ENCODE measurements at regions not wholly inside any gene's neighbourhood (a gene's known extent, or its start where the extent isn't known, plus 50 kb on each side); places are given as distances from the start of the nearest gene placed in this dataset.

DNA sequence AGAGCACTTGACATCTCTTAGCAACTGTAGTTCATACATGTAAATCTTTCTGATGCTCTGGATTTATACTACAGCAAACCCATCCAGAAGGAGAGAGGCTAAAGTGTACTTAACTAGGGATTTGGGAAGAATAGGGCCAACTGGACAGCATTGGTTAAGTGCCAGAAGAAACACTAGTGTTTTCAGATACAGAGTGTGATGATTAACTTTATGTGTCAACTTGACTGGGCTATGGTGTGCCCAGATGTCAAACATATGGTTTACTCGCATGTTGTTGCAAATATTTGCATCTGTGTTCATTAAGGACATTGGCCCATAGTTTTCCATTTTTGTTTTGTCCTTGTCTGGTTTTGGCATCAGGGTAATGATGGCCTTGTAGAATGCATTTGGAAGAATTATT lies 384.7 kb upstream of the KCND2 start (continued):
- TF ChIP-seq, protein P1, sequence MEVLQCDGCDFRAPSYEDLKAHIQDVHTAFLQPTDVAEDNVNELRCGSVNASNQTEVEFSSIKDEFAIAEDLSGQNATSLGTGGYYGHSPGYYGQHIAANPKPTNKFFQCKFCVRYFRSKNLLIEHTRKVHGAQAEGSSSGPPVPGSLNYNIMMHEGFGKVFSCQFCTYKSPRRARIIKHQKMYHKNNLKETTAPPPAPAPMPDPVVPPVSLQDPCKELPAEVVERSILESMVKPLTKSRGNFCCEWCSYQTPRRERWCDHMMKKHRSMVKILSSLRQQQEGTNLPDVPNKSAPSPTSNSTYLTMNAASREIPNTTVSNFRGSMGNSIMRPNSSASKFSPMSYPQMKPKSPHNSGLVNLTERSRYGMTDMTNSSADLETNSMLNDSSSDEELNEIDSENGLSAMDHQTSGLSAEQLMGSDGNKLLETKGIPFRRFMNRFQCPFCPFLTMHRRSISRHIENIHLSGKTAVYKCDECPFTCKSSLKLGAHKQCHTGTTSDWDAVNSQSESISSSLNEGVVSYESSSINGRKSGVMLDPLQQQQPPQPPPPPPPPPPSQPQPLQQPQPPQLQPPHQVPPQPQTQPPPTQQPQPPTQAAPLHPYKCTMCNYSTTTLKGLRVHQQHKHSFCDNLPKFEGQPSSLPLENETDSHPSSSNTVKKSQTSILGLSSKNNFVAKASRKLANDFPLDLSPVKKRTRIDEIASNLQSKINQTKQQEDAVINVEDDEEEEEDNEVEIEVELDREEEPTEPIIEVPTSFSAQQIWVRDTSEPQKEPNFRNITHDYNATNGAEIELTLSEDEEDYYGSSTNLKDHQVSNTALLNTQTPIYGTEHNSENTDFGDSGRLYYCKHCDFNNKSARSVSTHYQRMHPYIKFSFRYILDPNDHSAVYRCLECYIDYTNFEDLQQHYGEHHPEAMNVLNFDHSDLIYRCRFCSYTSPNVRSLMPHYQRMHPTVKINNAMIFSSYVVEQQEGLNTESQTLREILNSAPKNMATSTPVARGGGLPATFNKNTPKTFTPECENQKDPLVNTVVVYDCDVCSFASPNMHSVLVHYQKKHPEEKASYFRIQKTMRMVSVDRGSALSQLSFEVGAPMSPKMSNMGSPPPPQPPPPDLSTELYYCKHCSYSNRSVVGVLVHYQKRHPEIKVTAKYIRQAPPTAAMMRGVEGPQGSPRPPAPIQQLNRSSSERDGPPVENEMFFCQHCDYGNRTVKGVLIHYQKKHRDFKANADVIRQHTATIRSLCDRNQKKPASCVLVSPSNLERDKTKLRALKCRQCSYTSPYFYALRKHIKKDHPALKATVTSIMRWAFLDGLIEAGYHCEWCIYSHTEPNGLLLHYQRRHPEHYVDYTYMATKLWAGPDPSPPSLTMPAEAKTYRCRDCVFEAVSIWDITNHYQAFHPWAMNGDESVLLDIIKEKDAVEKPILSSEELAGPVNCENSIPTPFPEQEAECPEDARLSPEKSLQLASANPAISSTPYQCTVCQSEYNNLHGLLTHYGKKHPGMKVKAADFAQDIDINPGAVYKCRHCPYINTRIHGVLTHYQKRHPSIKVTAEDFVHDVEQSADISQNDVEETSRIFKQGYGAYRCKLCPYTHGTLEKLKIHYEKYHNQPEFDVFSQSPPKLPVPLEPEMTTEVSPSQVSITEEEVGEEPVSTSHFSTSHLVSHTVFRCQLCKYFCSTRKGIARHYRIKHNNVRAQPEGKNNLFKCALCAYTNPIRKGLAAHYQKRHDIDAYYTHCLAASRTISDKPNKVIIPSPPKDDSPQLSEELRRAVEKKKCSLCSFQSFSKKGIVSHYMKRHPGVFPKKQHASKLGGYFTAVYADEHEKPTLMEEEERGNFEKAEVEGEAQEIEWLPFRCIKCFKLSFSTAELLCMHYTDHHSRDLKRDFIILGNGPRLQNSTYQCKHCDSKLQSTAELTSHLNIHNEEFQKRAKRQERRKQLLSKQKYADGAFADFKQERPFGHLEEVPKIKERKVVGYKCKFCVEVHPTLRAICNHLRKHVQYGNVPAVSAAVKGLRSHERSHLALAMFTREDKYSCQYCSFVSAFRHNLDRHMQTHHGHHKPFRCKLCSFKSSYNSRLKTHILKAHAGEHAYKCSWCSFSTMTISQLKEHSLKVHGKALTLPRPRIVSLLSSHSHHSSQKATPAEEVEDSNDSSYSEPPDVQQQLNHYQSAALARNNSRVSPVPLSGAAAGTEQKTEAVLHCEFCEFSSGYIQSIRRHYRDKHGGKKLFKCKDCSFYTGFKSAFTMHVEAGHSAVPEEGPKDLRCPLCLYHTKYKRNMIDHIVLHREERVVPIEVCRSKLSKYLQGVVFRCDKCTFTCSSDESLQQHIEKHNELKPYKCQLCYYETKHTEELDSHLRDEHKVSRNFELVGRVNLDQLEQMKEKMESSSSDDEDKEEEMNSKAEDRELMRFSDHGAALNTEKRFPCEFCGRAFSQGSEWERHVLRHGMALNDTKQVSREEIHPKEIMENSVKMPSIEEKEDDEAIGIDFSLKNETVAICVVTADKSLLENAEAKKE (CRISPR knock-in tag; IDR thresholded peaks at IDR 0.05) = no peak
- no peak for TF ChIP-seq ZNF114 (CRISPR knock-in tag; IDR thresholded peaks at IDR 0.05)
- no peak for TF ChIP-seq STAT1 (IDR thresholded peaks at IDR 0.05; ENCODE audit: unreplicated experiment)

DNA sequence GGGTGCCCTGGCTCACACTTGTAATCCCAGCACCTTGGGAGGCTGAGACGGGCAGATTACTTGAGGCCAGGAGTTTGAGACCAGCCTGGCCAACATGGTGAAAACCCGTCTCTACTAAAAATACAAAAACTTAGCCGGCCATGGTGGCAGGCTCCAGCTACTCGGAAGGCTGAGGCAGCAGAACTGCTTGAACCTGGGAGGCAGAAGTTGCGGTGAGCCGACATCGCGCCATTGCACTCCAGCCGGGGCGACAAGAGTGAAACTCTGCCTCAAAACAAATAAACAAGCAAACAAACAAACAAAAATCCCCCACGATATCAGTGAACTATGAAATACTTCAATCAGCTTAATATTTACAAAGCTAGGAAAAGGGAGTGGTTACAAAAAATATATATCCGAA lies 382.3 kb upstream of the KCND2 start:
- no peak overlapping the region for H3K4me2 ChIP-seq
- H3K9me2 ChIP-seq (ENCODE audit: insufficient read depth) = peaks cover 3% of the 10 kb centered on the region; the same call in 1 of the 2 replicates
- no peaks in the 10 kb centered on the region for H3K27me3 ChIP-seq (ENCODE audit: insufficient read depth)
- Mint-ChIP-seq H3K4me3 (no peak overlapping the region), H3K36me3 (ENCODE audit: low read depth) (no peaks in the 10 kb centered on the region), H3K27ac (no peak overlapping the region; the same call in 1 of the 2 replicates), H3K9me3 (no peaks in the 10 kb centered on the region), H3K27me3 (ENCODE audit: insufficient read depth, low read depth, poor library complexity) (no peaks in the 10 kb centered on the region), H3K4me1 (no peaks in the 10 kb centered on the region)
- ATAC-seq = no peak
- H3K4me1 ChIP-seq (ENCODE audit: insufficient read depth) = no peaks in the 10 kb centered on the region
- no peak overlapping the region for H3K27ac ChIP-seq (ENCODE audit: low read depth)
- no peak for DNase-seq (ENCODE audit: low spot score)
- H4K20me1 ChIP-seq (replicated peaks; ENCODE audit: insufficient read depth) = no peaks in the 10 kb centered on the region
- H2AFZ ChIP-seq = 0 out of 2 replicates have a peak overlapping the region, but pooled peaks have one; percentile 39
- H3K4me3 ChIP-seq = no peak overlapping the region
- H3K79me2 ChIP-seq (replicated peaks; ENCODE audit: insufficient read depth) = no peaks in the 10 kb centered on the region
- H3K36me3 ChIP-seq (ENCODE audit: insufficient read depth) = no peaks in the 10 kb centered on the region
- H3F3A ChIP-seq (replicated peaks; ENCODE audit: low read depth) = no peaks in the 10 kb centered on the region
- TF ChIP-seq STAT1 (IDR thresholded peaks at IDR 0.05; ENCODE audit: unreplicated experiment) (no peak), NANOG (IDR thresholded peaks at IDR 0.05; ENCODE audit: borderline replicate concordance) (no peak), POLR2AphosphoS5 (IDR thresholded peaks at IDR 0.05; ENCODE audit: low read depth) (no peak), ZNF331 (CRISPR knock-in tag; IDR thresholded peaks at IDR 0.05; ENCODE audit: low read depth) (no peak)
- TF ChIP-seq, protein P2, sequence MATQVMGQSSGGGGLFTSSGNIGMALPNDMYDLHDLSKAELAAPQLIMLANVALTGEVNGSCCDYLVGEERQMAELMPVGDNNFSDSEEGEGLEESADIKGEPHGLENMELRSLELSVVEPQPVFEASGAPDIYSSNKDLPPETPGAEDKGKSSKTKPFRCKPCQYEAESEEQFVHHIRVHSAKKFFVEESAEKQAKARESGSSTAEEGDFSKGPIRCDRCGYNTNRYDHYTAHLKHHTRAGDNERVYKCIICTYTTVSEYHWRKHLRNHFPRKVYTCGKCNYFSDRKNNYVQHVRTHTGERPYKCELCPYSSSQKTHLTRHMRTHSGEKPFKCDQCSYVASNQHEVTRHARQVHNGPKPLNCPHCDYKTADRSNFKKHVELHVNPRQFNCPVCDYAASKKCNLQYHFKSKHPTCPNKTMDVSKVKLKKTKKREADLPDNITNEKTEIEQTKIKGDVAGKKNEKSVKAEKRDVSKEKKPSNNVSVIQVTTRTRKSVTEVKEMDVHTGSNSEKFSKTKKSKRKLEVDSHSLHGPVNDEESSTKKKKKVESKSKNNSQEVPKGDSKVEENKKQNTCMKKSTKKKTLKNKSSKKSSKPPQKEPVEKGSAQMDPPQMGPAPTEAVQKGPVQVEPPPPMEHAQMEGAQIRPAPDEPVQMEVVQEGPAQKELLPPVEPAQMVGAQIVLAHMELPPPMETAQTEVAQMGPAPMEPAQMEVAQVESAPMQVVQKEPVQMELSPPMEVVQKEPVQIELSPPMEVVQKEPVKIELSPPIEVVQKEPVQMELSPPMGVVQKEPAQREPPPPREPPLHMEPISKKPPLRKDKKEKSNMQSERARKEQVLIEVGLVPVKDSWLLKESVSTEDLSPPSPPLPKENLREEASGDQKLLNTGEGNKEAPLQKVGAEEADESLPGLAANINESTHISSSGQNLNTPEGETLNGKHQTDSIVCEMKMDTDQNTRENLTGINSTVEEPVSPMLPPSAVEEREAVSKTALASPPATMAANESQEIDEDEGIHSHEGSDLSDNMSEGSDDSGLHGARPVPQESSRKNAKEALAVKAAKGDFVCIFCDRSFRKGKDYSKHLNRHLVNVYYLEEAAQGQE (IDR thresholded peaks at IDR 0.05; ENCODE audit: unreplicated experiment) = no peak
- TF ChIP-seq, protein P3, sequence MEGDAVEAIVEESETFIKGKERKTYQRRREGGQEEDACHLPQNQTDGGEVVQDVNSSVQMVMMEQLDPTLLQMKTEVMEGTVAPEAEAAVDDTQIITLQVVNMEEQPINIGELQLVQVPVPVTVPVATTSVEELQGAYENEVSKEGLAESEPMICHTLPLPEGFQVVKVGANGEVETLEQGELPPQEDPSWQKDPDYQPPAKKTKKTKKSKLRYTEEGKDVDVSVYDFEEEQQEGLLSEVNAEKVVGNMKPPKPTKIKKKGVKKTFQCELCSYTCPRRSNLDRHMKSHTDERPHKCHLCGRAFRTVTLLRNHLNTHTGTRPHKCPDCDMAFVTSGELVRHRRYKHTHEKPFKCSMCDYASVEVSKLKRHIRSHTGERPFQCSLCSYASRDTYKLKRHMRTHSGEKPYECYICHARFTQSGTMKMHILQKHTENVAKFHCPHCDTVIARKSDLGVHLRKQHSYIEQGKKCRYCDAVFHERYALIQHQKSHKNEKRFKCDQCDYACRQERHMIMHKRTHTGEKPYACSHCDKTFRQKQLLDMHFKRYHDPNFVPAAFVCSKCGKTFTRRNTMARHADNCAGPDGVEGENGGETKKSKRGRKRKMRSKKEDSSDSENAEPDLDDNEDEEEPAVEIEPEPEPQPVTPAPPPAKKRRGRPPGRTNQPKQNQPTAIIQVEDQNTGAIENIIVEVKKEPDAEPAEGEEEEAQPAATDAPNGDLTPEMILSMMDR (conservative IDR thresholded peaks at IDR 0.05; ENCODE audit: low read depth in 2 of 2) = no peak

All from GM23338 (cell line).